T-helper 9 cell (primary cell): ENCODE measurements at regions not wholly inside any gene's neighbourhood (a gene's known extent, or its start where the extent isn't known, plus 50 kb on each side); places are given as distances from the start of the nearest gene placed in this dataset.

ENCODE experiments used
- DNase-seq: peaks from one replicate; pipeline ENCODE4 v3.0.0-alpha.2; 2020

DNA sequence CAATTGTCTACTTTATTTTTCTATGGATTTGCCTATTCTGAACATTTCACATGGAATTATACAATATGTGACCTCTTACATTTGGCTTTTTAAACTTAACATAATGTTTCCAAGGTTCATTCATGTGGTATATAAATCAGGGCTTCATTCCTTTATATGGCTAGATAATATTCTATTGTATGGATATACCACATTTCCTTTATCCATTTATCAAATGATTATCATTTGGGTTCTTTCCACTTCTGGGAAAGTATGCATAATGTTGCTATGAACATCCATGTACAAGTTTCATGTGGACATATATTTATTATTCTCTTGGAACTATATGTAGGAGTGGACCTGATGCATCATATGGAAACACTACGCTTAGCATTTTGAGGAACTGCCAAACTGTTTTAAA lies 99.7 kb upstream of the NCKAP5 start:
- no peak for DNase-seq

DNA sequence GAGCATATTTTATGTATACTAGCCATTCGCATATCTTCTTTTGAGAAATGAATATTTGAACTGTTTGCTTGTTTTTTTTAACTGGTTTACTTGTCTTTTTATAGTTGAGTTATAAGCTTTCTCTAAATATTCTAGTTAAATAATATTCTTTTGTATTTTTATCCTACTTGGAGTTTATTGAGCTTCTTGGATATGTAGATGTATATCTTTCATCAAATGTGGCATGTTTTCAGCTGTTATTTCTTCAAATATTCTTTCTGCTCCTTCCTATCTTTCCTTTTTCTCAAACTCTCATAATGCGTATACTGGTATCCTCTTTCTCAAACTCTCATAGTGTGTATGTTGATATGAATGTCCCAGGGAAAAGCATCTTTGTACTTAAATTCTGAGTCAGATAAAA lies 100.3 kb upstream of the NCKAP5 start:
- no peak for DNase-seq

DNA sequence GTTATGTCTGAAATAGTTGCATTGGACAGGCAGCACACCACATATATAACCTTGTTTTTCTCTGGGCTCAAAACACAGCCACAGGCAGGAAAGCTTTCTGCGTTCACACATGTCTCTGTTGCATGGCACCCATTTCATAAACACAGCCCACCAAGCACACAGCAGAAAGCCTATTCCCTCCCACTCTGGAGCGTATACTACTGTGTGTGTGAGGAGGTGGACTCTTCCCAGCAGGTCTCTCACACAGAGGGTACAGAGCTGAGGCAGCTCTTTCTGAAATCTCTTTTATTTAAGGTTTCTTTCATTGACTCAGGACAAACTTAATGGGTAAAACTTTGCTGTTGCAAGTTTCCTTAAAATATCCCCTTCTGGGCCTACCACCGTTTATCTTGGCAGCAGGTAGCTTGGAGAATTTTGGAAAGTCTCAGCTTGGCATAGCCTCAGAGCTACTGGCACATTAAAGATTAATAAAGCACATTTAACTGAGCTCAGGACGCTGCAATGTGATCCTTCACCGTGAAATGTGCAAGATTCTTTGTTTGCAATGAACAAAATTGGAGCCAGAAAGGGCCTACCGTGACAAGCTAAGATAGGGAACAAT lies 105.1 kb upstream of the NCKAP5 start:
- no peak for DNase-seq

DNA sequence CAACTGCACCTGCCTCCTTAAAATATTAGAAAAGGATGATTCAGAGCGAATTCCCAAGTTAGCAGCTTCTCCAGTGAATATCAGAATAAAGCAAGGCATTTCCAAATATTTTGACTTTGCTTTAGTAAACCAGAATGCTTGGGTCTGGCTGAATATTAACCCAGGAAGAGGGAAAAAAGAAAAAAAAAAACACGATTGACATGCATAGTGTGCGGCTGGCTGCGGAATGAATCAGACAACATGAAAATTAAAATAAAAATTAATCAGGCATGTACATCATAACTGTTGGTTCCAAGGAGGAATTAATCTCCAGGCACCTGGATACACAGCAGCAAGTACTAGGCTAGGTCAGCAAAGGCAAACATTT lies 105.8 kb upstream of the NCKAP5 start:
- DNase-seq: no peak

DNA sequence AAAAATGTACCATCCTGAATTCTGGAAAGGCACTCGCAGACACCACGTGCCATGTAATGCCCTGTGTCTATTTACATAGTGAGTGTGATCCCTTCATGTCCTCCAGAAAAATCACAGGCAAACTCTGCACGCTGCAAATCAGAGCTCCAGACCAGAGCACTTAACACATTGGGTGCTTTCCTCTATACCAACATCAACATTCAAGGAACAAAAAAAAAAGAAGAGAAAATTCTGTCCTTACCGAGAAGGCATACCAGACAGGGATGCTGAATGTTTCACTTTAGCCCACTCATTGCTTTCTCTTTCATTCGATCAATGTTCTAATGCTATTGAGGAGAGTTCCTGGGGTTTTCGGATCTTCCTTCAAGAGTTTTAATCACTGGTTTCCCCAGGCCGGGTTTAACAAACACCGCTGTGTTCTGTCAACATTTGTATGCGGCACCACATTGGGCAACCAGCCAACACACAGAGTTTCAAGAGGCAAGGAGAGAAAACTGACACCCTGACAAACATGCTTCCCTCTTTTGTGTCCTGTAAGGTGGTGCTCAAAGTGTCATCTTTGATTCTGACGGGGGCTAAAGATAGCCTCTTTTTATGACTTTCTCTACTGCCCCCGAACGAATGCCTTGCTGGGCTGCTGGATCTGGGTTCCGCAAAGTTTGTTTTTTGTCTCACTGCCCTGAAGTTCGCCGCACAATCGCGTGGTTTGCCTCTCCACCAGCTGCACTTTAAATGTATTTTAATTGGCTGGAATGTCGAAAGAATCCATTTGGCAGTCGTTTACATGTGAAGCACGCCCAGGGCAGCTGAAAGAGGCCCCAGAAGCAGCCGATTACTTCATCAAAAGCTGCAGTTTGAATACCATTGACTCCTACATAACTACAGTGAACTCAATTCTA lies 106.4 kb upstream of the NCKAP5 start:
- no peak for DNase-seq

DNA sequence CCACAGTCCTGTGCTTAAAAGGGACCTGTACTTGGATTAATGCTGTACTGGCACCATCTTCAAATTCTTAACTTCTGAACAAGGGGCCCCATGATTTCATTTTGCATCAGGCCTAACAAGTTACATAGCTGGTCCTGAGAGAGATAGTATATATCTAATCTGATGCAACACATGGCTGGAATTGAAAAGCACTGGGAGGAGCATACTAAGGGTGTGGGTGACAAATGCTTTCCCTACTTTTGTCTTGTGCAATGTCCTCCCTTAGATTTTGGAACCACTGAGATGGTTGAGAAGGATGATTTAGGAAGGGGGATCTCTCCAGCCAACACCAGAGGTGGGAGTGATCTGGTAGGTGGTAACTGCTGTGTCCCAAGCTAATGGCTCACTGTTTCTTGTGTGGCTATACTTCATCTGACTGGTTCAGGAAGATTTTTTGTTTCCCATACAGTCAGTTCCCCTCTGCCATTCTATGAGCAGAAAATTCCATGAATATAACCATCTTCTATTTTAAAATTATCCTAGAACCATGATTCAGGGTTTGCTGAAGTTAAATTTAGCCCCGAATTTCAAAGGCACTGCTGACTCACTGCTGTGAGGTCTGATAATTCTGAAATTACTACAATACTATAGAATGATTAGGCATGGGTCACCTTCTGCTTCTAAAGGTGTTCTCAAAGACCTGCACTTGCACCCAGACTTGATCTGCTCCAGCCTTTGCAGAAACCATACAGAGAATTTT lies 108.3 kb upstream of the NCKAP5 start:
- no peak for DNase-seq

DNA sequence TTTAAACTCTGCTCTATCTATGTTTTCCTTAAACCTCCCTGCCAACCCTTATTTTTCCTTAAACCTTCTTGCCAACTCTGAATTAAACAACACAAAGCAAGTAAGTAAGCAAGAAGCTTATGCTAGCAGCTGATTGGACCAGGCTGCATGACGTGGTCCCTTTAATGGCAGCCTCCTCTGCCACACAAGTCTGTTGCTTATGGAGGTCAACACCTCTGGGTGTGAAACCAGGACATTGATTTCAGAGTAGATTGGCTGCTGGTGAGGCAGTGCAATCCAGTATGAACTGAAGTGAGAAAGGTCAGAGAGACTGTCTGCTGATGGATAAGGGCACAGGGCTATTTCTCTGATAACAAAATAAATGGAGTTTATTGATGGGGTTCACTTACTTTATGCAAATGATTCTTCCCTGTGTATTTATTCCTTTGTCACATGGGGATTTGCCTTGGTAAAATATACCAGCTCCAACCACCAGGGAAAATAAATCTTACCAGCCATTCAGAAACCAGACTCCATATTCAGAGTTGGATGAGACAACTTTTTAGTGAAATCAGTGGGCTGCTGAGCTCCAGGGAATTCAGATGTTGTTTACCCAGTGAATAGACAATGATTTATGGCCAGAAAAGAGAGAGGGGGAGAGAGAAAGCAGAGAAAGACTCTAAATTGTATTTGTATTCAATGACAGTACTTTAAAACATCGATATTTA lies 112.2 kb upstream of the NCKAP5 start:
- DNase-seq: no peak

DNA sequence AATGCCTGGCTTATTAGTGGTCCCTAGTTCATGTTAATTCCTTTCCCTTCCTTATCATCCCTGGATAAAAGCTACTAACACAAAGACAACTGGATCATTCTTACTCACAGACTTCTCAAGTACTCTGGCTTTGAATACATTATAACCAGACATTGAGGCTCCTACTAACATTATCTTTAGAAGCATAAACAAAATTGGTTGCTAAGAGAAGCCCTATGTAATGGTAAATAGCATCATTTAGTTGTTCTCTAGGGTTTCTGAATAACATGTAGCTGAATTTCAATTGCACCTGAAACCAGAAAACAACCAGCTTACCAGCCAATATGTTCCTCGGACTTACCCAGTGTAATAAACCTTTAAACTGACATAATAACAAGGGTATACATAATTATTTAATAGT lies 114.1 kb upstream of the NCKAP5 start:
- DNase-seq: no peak

DNA sequence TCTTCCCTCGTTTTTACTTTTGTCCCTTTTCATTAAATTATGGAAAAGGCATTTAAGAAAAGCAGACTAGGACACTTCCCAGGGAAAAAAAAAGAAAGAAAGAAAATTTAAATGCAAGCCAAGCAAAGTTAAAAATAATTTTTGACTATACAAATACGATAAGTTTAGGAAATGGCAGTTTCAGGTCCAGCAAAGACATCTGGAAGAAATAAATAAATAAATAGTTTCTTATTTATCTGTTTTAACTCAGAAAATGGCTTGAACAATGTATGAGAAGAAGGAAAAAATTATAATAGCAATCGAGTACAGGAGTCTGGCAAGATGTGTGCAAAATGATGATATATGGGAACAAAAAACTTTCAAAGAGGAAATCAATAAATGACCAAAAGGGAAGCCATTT lies 114.6 kb upstream of the NCKAP5 start:
- no peak for DNase-seq

DNA sequence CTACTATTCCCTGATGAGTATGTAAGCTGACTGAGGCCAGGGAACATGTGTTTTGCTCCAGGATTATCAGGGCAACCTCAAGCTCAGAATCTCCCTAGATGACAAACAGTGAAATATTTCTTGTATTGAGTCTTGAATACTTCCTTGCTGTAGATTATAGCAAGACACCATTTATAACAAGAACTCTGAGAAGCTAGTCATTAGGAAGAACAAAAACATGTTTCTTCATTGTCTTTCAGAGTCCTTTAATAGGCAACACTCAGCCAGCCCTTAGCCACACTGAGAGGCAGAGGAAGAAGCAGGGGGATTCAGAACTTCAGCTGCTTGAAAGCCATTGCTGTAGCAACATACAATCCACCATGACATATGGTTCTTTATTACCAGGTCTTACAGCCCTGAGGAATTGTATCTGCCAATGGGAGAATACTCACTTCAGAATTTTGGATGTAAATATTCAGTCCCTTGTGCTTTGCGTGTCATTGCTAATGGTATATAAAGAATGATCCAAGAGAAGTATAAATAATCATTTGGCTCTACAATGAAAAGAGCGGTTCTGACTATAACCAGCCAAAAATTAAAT lies 117.5 kb upstream of the NCKAP5 start:
- no peak for DNase-seq

DNA sequence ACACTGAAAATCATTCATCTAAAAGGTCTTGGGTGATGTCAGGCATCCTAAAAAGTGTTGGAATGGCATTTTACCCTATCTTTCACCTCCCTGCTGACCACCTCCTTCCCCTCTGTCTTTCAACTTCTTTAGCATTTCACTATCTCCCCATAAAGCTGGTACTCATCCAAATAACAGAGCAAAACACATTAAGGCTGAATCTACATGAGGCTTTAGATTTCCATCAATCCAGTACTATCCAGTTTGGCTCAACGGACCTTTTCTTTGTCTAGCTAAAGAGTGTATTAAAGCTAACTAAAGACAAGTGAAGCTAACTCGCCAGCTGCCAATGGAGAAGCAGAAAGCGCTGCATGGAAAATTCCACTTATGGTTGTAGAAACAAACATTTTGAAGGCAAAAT lies 122.5 kb upstream of the NCKAP5 start:
- no peak for DNase-seq

DNA sequence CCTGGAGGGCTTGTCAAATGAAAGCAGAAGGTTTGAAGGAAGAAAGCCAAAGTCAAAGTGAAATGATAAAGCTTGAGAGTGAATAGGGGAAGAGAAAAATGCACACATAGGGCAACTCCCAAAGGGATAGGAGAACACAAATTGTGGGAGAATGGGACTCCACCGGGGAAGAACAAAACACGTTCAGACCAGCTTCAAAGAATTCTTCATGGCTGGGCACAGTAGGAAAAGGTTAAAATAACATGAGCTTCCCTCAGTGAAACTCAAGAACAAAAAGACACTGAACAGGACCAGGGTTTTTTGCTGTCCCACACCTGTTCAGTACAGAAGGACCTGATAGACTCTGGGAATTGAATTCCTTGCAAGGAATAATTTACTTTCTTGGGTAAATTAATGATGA lies 123.1 kb upstream of the NCKAP5 start:
- DNase-seq: no peak

DNA sequence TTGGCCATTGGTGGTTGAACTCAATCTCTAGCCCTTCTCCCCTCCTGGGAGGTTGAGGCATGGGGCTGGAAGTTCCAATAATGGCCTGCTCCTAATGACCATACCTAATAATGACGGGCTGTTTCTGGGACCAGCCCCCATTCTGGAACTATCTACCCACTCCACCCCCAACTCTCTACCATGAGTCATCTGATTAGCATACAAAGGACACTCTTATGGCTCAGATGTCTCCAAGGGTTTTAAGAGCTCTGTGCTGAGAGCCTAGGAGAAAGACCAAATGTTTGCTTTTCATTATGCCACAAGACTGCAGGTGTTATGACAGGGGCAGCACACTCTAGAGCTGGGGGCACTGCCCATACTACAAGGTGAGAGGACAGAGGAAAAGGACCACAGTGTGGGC lies 137.0 kb upstream of the NCKAP5 start:
- DNase-seq: no peak

DNA sequence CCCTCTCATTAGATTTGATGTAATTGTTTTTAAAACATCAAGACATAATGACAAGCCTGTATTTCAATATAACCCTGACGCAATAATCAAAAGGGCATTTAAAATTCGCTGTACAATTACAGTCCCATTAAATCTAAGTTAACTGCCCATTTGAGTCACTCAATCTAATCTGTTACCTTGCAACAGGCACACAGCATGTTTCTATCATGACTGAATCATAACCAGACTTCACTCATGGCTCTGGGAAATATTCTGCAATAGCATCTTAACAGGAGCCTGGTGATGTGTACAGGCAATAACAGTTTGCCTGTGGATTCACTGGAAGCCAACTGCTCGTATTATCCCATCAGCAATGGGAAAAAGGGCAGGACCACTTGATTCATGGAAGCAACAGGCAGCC lies 142.3 kb upstream of the NCKAP5 start:
- no peak for DNase-seq

DNA sequence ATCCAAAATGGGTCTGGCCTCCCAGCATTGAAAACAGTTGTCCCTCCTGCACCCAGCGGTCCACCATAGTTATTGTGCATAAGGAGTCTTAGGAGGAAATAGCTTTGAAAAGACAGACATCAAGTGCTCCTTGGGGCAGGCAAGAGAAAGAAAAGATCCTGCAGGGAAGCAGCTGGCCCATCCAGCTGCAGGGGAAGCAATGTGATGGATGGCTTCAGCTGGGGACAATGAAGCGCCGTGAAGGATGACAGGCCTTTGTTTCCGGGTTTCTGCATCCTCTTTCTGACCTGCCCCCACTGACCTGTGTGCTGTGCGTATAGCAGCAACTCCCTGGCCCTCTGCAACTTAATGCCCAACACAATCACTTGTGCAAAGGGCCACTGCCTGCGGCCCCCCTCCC lies 142.9 kb upstream of the NCKAP5 start:
- DNase-seq: no peak

DNA sequence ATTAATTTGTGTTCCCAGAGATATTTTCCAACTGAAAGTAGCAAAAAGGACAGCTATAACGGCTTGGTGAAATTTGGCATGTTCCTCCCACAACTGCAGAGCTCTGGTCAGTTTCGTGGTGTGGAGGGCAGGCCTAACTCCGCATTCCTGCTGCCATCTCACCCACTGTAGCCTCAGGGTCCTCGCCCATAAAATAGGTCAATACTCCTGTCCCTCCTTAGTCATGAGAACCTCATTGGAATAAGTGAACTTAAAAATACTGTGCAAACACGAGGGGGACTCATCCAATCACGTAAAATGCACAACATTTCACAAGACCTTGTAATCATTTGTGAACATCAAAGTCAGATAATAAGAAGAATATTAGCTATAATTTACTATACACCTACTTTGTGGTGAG lies 143.5 kb upstream of the NCKAP5 start:
- DNase-seq: no peak

DNA sequence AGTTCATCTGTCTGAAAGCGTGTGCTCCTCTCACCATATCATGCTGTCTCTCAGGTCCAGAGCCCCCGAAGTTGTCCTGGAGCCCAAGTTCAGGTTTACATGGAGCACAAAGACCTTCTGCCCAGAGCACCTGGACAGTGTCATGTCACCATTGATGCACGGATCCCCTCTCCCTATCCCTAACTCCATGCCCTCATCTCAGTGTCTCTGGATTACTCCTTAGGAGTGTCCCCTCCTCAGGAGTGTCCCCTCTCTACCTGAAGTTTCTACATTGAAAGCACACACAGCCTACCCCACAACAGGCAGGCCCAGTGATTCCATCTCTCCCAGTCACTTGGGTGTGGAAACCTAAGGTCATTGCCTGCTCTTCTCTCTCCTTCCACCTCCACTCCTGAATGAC lies 144.1 kb upstream of the NCKAP5 start:
- DNase-seq: no peak

DNA sequence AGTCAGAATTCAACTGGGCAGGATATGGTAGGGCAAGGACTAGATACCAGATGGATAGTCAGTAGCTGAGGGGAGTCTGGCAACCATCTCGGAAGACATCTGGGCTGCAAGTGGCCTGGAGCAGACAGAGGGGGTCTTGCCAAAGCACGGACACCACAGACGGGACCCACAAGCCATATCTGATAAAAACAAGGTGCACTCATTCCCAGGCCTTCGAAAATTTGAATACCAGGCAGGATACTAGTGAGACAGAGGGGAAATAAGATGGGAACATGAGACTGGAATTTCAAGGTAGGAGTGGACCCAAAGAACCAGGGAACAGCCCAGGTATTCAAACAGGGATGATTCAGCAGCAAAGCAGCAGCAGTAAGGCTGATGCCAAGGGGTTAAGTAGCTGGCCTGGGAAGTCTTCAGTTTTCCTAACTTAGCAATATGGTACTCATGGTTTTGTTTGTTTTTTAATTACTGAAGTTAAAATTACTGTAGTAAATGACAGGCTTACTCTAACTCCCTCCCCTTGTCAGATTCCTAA lies 144.9 kb upstream of the NCKAP5 start:
- no peak for DNase-seq

DNA sequence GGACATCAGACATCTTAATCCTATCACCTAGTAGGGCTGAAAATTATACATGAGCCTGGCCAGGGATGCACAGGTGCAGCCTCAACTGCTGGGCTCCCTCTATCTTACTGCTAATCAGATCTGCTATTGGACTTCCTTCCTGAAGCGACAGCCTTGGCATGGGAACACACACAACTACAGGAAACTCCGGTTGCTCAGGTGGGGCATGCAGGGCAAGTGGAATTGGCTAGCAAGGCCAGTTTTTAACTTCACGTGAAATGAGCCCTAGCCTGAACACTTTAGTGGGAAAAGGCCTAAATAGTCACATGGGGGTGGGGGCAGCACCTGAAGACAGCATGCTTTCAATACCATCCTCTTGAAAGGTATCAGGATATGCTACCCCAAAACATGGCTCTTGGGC lies 147.9 kb upstream of the NCKAP5 start:
- no peak for DNase-seq

DNA sequence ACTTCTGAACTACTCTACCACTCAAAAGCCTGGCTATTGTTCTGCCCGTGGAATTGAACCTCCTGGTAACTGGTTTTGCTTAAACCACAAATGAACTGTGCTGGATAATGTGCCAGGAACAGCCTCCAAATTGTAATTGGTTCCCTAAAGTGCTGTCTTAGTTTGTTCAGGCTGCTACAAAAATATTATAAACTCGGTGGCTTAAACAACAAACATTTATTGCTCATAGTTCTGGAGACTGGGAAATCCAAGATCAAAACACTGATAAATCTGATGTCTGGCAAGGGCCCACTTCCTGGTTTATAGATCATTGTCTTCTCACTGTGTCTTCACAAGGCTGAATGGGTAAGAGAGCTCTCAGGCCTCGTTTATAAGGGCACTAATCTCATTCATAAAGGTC lies 149.2 kb upstream of the NCKAP5 start:
- DNase-seq: no peak

DNA sequence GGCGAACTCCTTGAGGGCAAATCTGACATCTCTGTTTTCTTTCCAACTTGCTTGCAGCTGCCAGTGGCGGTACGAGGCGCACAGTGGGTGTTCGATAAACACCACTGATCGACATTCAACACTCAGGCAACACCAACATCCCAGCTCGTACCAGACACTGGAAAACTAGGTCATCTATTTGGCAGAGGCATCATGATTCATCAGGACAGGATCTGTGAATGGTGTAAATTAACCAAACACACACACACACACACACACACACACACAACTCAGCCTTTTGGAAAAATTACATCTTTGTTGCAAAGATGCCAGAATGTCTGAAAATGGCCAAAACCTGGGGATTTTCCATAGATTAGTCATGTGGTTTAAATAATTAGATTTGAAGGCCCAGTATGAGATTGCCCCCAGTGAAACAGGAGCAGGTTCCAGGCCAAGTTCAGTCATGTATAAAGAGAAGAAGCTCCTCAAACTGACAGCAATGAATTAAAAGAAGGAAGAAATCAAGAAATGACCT lies 150.5 kb upstream of the NCKAP5 start:
- no peak for DNase-seq

DNA sequence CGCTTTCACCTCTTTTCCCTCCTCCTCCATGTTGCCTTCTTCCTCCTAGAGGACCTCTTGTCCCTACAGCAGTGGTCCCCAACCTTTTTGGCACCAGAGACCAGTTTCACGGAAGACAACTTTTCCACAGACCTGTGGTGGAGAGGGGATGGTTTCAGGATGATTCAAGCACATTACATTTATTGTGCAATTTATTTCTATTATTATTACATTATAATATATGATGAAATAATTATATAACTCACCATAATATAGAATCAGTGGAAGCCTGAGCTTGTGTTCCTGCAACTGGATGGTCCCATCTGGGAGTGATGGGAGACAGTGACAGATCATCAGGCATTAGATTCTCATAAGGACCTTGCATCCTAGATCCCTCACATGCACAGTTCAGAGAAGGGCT lies 152.2 kb upstream of the NCKAP5 start:
- no peak for DNase-seq

DNA sequence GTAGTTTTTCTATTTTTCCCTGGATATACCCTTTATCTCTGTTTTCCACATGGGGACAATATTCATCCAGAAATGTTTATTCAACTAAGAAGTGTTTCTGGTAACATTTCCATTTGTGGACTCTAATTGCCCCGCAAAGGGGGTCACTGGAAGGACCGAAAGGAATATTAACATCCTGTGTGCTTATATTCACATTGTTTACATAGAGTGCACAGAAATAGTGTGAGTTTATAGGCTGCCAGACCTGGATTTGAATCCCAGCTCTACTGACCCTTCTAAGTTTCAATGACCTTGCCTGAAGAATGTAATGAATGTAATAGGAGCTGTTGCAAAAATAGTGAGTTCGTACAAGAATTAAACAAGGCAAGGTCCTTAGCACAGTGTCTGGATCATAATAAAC lies 152.9 kb upstream of the NCKAP5 start:
- DNase-seq: no peak
